GM18951 (cell line): ENCODE measurements at regions not wholly inside any gene's neighbourhood (a gene's known extent, or its start where the extent isn't known, plus 50 kb on each side); places are given as distances from the start of the nearest gene placed in this dataset.

Experiments used
- POLR2A ChIP-seq: IDR thresholded peaks from 4 replicates; pipeline ENCODE4 v1.6.1; 2011; ENCODE audit warnings: mild to moderate bottlenecking; ENCODE audit not compliant: insufficient read length, insufficient read depth; ENCODE audit errors: extremely low read depth
- in situ Hi-C: fragments of 300-500 bp; cut with MboI; formaldehyde crosslinking; loops from one replicate; pipeline ENCODE4 v1.12.0; 2022; ENCODE audit warnings: low sequenced_read_pairs, mixed read lengths, inconsistent platforms; ENCODE audit not compliant: unreplicated experiment

DNA sequence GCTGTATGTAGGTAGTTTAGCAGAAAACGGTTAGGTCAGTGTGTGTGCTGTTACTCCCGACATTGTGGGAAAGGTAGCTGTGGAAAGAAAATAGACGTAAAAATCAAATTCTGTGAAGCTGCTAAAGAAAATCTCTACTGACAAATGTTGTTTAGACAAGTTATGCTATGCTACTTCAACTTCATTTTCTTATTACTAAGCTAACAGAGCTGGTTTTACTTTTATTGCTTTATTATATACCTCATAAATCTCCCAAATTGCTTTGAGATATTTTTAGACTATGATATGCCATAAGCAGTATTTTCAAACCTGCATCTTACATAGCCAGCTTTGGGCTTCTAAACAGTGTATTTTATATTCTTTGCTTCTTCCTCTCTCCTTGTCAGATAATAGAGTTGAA, 108.2 kb upstream of the PACRGL start:
- in situ Hi-C loops: no loop called here
- TF ChIP-seq POLR2A: no peak

DNA sequence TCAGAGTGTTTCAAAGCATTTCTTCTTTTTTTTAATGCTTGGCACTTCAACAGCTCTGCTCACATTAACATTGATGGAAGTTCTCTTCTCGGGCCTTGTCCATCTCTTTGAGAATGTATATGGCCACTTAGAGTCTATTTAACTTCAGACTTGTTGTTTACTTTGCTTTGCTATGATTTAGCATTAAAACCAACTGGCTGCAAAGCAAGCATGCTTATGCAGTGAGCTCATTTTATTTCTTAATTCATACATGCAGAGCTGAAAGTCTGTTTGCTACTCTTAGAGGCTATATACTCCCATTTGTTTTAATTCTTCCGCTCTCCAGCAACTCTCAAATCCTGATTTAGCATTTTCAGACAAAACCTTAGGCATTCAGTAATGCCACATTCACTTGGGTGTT, 107.6 kb upstream of the PACRGL start:
- in situ Hi-C loops: no loop called here
- TF ChIP-seq POLR2A: no peak

- no peak for TF ChIP-seq POLR2A
- in situ Hi-C loops: no loop called here
Observed at GRCh38 chr4:20598626-20599025, 101.6 kb upstream of the PACRGL start.

- in situ Hi-C loops: no loop called here
- TF ChIP-seq POLR2A: no peak
Observed at GRCh38 chr4:20603671-20604313, 96.5 kb upstream of the PACRGL start.

DNA sequence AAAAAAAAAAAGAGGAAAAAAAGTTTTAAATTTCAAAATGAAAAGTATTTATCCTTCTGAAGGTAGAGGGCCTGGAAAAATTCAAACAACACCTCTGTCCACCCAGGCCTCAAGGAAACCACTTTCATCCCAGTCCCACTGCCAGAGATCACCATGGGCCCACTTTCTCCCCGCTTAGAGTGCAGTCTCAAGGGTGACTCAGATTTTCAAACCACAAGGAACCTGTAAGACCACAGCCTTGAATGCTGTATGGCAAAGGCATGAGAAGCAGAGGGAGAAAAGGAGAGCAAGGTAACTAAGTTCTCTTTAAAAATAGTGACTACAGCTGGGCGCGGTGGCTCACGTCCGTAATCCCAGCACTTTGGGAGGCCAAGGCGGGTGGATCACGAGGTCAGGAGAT, 87.9 kb upstream of the PACRGL start:
- no peak for TF ChIP-seq POLR2A
- in situ Hi-C loops: no loop called here

GRCh38 chr4:20614816-20615215, 85.4 kb upstream of the PACRGL start:
- in situ Hi-C loops: no loop called here
- no peak for TF ChIP-seq POLR2A

DNA sequence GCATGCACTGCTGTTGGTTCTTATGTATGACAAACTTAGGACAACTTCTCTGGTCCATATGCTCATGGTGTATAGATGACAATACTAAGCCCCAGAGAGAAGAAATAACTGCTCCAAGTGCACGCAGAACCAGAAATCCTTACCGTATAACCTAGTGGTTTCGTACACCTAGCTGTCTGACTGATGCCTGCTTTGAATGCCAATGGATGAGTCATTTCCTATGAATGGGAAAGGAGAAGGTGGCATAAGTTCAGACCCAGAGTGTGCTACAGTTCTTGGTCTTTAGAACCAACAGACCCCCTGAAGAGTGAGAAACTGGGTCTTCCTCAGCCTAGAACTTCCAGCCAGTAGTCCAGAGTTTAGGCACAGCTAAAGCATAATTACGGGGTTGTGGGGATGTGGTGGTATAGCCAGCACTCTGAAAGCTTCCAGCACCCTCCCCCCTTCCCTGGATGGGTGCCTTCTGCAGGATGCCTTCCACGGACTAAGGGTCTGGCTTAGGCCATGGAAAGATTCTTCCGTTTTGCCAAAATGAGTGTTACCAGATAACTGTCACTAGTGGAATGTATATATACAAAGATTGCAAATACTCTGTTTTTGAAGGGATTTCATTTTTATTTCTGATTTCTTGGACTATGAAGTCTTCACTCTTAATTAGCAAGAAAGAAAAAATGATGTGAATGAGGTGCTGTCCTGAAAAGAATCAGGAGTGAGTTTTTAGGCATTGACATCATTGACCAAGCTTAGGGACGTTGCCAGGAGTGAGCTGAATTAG, 84.6 kb upstream of the PACRGL start:
- no peak for TF ChIP-seq POLR2A
- in situ Hi-C loops: no loop called here

DNA sequence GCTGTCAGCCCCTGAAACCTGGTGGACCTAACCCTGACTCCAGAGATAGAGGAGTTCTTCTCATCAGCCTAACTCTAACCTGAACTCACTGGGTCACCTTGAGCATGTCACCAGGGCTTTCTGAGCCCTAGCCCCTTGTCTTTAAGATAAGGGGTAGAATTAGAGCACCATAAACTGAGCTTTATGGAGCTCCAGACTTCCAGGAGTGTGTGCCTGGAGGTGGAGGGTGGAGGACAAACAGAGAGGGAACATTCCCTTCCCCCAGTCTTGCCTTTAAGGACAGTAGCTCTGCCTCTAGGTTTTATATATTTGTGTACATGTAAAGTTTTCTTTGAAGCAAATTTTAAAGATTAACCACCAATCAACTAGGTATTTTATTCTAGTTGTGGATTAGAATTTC, 83.9 kb upstream of the PACRGL start:
- in situ Hi-C loops: no loop called here
- no peak for TF ChIP-seq POLR2A

DNA sequence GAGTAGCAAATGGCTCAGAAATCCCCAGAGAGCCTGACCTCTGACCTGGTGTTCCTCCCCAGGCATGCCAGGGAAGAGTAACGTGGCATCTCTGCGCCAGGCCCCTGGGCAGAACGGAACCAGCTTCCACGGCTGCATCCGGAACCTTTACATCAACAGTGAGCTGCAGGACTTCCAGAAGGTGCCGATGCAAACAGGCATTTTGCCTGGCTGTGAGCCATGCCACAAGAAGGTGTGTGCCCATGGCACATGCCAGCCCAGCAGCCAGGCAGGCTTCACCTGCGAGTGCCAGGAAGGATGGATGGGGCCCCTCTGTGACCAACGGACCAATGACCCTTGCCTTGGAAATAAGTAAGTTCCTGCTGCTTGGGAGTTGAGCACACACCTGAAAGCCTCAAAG, 83.4 kb upstream of the PACRGL start:
- no peak for TF ChIP-seq POLR2A
- in situ Hi-C loops: no loop called here

- TF ChIP-seq POLR2A: no peak
- in situ Hi-C loops: no loop called here
Observed at GRCh38 chr4:20617678-20618396, 82.4 kb upstream of the PACRGL start.

DNA sequence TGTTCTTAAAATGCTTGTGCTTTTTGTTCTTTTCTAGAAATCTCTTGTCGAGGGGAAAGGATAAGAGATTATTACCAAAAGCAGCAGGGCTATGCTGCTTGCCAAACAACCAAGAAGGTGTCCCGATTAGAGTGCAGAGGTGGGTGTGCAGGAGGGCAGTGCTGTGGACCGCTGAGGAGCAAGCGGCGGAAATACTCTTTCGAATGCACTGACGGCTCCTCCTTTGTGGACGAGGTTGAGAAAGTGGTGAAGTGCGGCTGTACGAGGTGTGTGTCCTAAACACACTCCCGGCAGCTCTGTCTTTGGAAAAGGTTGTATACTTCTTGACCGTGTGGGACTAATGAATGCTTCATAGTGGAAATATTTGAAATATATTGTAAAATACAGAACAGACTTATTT, 81.5 kb upstream of the PACRGL start:
- in situ Hi-C loops: no loop called here
- no peak for TF ChIP-seq POLR2A

GRCh38 chr4:20621476-20621875, 78.8 kb upstream of the PACRGL start:
- no peak for TF ChIP-seq POLR2A
- in situ Hi-C loops: no loop called here

DNA sequence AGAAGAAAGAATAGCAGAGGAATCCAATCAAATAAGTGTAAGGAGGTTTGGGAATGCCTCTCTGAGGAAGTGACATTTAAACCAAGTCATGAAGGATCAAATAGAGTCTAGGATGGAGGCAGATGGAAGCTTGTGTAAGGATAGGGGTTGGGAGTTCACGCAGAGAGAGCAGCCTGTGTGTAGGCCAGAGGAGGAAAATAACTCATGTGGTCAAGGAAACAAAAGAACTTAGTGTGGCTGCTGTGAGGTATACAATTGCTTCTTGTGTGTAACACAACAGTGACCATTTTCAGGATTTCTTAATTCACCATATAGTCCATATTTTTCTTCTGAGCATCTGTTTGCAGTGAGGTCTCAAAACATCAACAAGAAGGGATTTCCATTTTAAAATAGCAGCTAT, 77.6 kb upstream of the PACRGL start:
- in situ Hi-C loops: no loop called here
- no peak for TF ChIP-seq POLR2A

GRCh38 chr4:20623939-20624338, 76.3 kb upstream of the PACRGL start:
- TF ChIP-seq POLR2A: no peak
- in situ Hi-C loops: no loop called here

- no peak for TF ChIP-seq POLR2A
Observed at GRCh38 chr4:20624793-20625374, 75.4 kb upstream of the PACRGL start.

More at GRCh38 chr4:20624793-20625374, 75.4 kb upstream of the PACRGL start:
- in situ Hi-C loops: no loop called here
